Upper lobe of left lung (tissue), 6 donors: ENCODE measurements at regions not wholly inside any gene's neighbourhood (a gene's known extent, or its start where the extent isn't known, plus 50 kb on each side); places are given as distances from the start of the nearest gene placed in this dataset.

Experiments
- ATAC-seq, 2 donors: fragments of 200-7000 bp; cut with Tn5 transposase; one replicate each; pipeline ENCODE4 v1.9.1; 2022; ENCODE audit warnings: mild to moderate bottlenecking in 2 of 2, moderate library complexity in 2 of 2; ENCODE audit not compliant: low FRiP score in 2 of 2
- DNase-seq, 2 donors: peaks; one replicate each; pipeline ENCODE4 v3.0.0-alpha.2; 2019 to 2020
- H3K27ac ChIP-seq, 4 donors: fragments of 200-600 bp; sonication (generic); one replicate each; pipeline ENCODE4 v1.5.1; 2016 to 2019
- H3K27me3 ChIP-seq, 4 donors: fragments of 200-600 bp; sonication (generic); one replicate each; pipeline ENCODE4 v1.5.1; 2017 to 2019
- H3K36me3 ChIP-seq, 4 donors: fragments of 200-600 bp; sonication (generic); one replicate each; pipeline ENCODE4 v1.5.1; 2016 to 2019
- H3K4me1 ChIP-seq, 4 donors: fragments of 200-600 bp; sonication (generic); one replicate each; pipeline ENCODE4 v1.5.1; 2018 to 2019
- H3K4me3 ChIP-seq, 4 donors: fragments of 200-600 bp; sonication (generic); one replicate each; pipeline ENCODE4 v1.5.1; 2017 to 2019; ENCODE audit warnings: mild to moderate bottlenecking in 2 of 4, moderate library complexity in 1 of 4
- H3K9me3 ChIP-seq, 4 donors: fragments of 200-600 bp; sonication (generic); one replicate each; pipeline ENCODE4 v1.5.1; 2018 to 2019
- EP300 ChIP-seq, 4 donors: sonication (generic); formaldehyde crosslinking; IDR thresholded peaks; one replicate each; pipeline ENCODE4 v1.5.1; 2017; ENCODE audit warnings: antibody characterized with exemption in 4 of 4, control low read depth in 2 of 4
- POLR2A ChIP-seq, 4 donors: fragments of 450-650 bp; IDR thresholded peaks; one replicate each; pipeline ENCODE4 v1.5.1; 2016 to 2017; ENCODE audit warnings: antibody characterized with exemption in 4 of 4, mild to moderate bottlenecking in 2 of 4
- POLR2AphosphoS5 ChIP-seq, 2 donors: sonication (generic); formaldehyde crosslinking; IDR thresholded peaks; one replicate each; pipeline ENCODE4 v1.5.1; 2017; ENCODE audit warnings: antibody characterized with exemption in 2 of 2
- WGBS, 2 donors: methylation state at CpG; one replicate each; pipeline ENCODE4 v1.1.5; 2017 to 2018; 5-methylcytosine and 5-hydroxymethylcytosine counted together
- TF ChIP-seq, protein P1 (sequence below), 6 experiments: fragments of 450-650 bp in 4 of 6; fragments of 200-600 bp in 2 of 6; sonication (generic) in 2 of 6; IDR thresholded peaks; one replicate each; pipeline ENCODE4 v1.5.1; 2016 to 2019; ENCODE audit warnings: antibody characterized with exemption in 6 of 6
- donor health status: DM: no; HTN: no; CAD: no; lungs with moderate emphysema.
- donor health status: DM: no; HTN: yes; CAD: no; lungs with severe emphysema.

DNA sequence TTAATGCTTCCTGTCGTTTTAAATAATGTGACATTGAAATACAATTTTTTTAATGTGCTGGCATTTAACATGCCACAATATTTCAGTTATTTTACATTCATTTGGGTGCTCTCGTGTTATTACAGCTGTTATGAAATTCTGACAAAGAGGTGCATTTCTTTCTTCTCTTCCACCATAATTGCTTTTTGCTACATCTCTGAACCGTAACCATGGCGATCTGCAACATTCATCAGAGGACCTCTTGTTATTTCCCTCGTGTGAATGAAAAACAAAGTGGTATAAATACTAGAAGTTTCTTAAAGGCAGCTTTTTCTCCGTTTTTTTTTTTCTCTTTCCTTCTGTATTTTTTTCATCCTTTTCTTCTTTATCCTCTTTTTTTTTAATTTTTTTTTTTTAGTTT lies 316.4 kb downstream of the MCTP2 start:
- TF ChIP-seq, protein P1, sequence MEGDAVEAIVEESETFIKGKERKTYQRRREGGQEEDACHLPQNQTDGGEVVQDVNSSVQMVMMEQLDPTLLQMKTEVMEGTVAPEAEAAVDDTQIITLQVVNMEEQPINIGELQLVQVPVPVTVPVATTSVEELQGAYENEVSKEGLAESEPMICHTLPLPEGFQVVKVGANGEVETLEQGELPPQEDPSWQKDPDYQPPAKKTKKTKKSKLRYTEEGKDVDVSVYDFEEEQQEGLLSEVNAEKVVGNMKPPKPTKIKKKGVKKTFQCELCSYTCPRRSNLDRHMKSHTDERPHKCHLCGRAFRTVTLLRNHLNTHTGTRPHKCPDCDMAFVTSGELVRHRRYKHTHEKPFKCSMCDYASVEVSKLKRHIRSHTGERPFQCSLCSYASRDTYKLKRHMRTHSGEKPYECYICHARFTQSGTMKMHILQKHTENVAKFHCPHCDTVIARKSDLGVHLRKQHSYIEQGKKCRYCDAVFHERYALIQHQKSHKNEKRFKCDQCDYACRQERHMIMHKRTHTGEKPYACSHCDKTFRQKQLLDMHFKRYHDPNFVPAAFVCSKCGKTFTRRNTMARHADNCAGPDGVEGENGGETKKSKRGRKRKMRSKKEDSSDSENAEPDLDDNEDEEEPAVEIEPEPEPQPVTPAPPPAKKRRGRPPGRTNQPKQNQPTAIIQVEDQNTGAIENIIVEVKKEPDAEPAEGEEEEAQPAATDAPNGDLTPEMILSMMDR (IDR thresholded peaks at IDR 0.05): no peak
- TF ChIP-seq EP300 (IDR thresholded peaks at IDR 0.05) (no peak), POLR2A (IDR thresholded peaks at IDR 0.05) (no peak), POLR2AphosphoS5 (IDR thresholded peaks at IDR 0.05) (no peak)
- H3K36me3 ChIP-seq: no peaks in the 10 kb centered on the region
- ATAC-seq: no peak
- 70 to 80% methylated on average over 6 of the region's 6 CpGs for WGBS, 2 donors
- H3K27ac ChIP-seq: no peak overlapping the region
- H3K9me3 ChIP-seq: no peaks in the 10 kb centered on the region
- H3K4me1 ChIP-seq: no peaks in the 10 kb centered on the region
- DNase-seq: no peak
- no peak overlapping the region for H3K4me3 ChIP-seq
- no peaks in the 10 kb centered on the region for H3K27me3 ChIP-seq

DNA sequence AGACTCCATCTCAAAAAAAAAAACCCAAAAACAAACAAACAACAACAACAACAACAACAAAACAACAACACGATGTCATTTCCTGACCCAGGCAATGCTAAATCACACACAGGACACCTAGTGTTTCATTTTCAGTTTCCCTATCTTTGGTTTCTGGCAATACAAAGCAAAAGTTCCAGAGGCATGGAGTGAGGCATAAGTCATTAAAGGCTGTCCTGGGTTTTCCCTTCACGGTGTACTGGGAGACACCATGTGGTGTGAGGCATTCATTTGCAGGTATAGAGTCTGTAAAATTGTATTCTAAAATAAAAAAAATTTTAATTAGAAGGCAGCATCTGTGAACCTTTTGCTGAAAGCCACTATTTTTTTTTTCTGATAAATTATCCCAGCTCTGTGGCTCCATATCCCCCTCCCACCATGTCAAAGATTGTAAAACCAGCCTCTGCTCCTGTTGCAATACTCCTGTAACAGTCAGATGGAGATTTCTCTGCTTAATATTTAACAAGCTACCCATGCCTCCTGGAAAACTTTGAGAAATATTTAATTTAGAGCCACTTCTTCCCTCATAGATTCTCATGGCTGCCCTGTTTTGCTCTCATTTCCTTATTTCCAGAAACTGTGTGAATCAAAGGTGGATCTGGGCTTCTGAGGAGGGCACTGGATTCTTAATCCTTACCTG lies 324.6 kb downstream of the MCTP2 start:
- no peak for DNase-seq
- no peak for ATAC-seq
- no peaks in the 10 kb centered on the region for H3K36me3 ChIP-seq
- WGBS, 2 donors: 91 to 96% methylated on average over 2 of the region's 2 CpGs
- H3K4me1 ChIP-seq: no peaks in the 10 kb centered on the region
- no peak overlapping the region for H3K27ac ChIP-seq
- no peaks in the 10 kb centered on the region for H3K27me3 ChIP-seq
- H3K9me3 ChIP-seq: no peaks in the 10 kb centered on the region
- TF ChIP-seq, protein P1 (IDR thresholded peaks at IDR 0.05): no peak
- TF ChIP-seq EP300 (IDR thresholded peaks at IDR 0.05) (no peak), POLR2AphosphoS5 (IDR thresholded peaks at IDR 0.05) (no peak), POLR2A (IDR thresholded peaks at IDR 0.05) (no peak)
- no peak overlapping the region for H3K4me3 ChIP-seq

DNA sequence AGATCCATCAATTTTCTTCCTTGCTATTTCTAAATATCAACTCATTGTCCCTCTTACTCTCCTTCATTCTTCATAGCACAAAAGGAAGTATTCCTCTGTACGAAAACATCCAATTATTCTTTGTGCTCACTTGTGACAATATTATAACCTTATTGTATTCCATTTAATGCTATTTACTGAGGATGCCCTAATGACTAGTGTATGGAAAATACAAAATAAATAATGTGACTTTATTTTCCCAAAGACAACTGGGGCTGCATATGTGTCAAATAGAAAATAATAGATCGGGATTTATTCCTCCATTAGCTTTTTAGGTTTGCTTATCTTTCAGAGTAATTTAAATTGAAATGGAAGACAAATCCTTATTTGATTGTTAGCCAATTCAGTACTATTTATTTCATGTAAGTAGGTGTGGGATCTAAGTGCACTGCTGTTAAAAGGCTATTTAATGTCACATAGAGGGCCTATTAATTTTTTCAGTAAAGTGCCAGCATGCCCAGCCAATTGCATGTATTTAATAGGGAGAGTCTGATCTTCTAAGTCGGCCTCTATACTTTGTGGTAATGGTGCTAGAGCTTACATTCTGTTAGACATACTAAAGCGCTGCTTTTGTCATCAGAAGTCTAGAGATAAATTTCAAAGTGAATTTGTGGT lies 329.8 kb downstream of the MCTP2 start:
- 94% methylated on average over 4 of the region's 4 CpGs for WGBS, 2 donors
- H3K4me1 ChIP-seq: no peaks in the 10 kb centered on the region
- no peak for DNase-seq
- H3K36me3 ChIP-seq: no peaks in the 10 kb centered on the region
- peaks cover 0 to 7% (median 0%) of the 10 kb centered on the region in 4 donors for H3K9me3 ChIP-seq
- no peak for ATAC-seq
- no peak for TF ChIP-seq POLR2AphosphoS5 (IDR thresholded peaks at IDR 0.05)
- no peak for TF ChIP-seq POLR2A (IDR thresholded peaks at IDR 0.05)
- TF ChIP-seq, protein P1 (IDR thresholded peaks at IDR 0.05): no peak
- no peak for TF ChIP-seq EP300 (IDR thresholded peaks at IDR 0.05)
- H3K27ac ChIP-seq: no peak overlapping the region
- no peak overlapping the region for H3K4me3 ChIP-seq
- H3K27me3 ChIP-seq: no peaks in the 10 kb centered on the region

DNA sequence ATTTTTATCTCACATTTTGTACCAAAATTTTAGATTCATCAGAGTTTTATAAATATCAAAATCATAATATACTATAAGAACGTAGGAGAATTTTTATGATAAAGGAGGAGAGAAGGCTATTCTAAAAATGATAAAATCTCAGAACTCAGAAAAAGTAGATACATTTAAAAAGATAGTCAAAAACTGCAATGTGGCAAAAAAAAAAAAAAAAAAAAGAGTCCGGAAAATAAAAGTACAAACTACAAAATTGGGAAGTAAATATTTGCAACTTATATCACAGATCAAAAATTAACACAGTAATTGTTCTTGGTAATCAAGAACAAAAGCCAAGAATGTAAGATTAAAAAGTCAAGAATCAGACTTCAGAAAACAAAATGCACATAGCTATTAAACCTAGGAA lies 332.1 kb downstream of the MCTP2 start:
- TF ChIP-seq POLR2AphosphoS5 (IDR thresholded peaks at IDR 0.05) (no peak), EP300 (IDR thresholded peaks at IDR 0.05) (no peak), POLR2A (IDR thresholded peaks at IDR 0.05) (no peak)
- TF ChIP-seq, protein P1 (IDR thresholded peaks at IDR 0.05): no peak
- no peak for DNase-seq
- H3K9me3 ChIP-seq: peaks cover 0 to 7% (median 0%) of the 10 kb centered on the region in 4 donors
- no peak overlapping the region for H3K4me3 ChIP-seq
- H3K36me3 ChIP-seq: no peaks in the 10 kb centered on the region
- no peak for ATAC-seq
- 81 to 96% methylated on average over 2 of the region's 2 CpGs for WGBS, 2 donors
- no peaks in the 10 kb centered on the region for H3K4me1 ChIP-seq
- H3K27ac ChIP-seq: no peak overlapping the region
- H3K27me3 ChIP-seq: no peaks in the 10 kb centered on the region
